HUES48 (cell line): ENCODE measurements at regions not wholly inside any gene's neighbourhood (a gene's known extent, or its start where the extent isn't known, plus 50 kb on each side); places are given as distances from the start of the nearest gene placed in this dataset.

ENCODE experiments used
- H3K27ac ChIP-seq: one replicate; pipeline ENCODE4 v1.7.0; 2013; ENCODE audit warnings: low read depth, low read length, inconsistent platforms
- H3K27me3 ChIP-seq: 2 replicates; pipeline ENCODE4 v1.6.1; 2013; ENCODE audit warnings: mild to moderate bottlenecking, low read length; ENCODE audit not compliant: control insufficient read depth, insufficient read depth
- H3K36me3 ChIP-seq: 2 replicates; pipeline ENCODE4 v1.6.1; 2013; ENCODE audit warnings: low read length; ENCODE audit not compliant: control insufficient read depth, insufficient read depth
- H3K4me1 ChIP-seq: 2 replicates; pipeline ENCODE4 v1.6.1; 2013; ENCODE audit warnings: mild to moderate bottlenecking, low read length; ENCODE audit not compliant: control insufficient read depth, insufficient read depth
- H3K4me3 ChIP-seq: 2 replicates; pipeline ENCODE4 v1.5.1; 2013; ENCODE audit warnings: mild to moderate bottlenecking, low read depth, low read length
- H3K9ac ChIP-seq: 2 replicates; pipeline ENCODE4 v1.6.1; 2013; ENCODE audit warnings: mild to moderate bottlenecking, low read depth, low read length, moderate library complexity
- H3K9me3 ChIP-seq: 2 replicates; pipeline ENCODE4 v1.6.1; 2013; ENCODE audit warnings: low read length; ENCODE audit not compliant: control insufficient read depth, insufficient read depth

DNA sequence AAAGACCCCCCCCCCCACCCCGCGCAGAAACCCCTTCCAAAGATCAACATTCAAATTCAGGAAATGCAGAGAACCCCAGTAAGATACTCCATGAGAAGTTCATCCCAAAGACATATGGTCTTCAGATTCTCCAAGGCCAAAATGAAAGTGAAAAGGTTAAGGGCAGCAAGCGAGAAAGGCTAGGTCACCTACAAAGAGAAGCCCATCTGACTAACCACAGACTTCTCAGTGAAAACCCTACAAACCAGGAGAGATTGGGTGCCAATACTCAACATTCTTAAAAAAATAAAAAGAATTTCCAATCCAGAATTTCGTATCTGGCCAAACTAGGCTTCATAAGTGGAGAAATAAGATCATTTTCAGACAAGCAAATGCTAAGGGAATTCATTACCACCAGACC, 175.2 kb downstream of the RND3 start:
- no peak overlapping the region for H3K4me3 ChIP-seq
- H3K27me3 ChIP-seq, result no peaks in the 10 kb centered on the region
- no peak overlapping the region for H3K27ac ChIP-seq
- no peaks in the 10 kb centered on the region for H3K36me3 ChIP-seq
- H3K9me3 ChIP-seq, result peaks cover 6% of the 10 kb centered on the region
- H3K4me1 ChIP-seq, result no peaks in the 10 kb centered on the region
- H3K9ac ChIP-seq, result no peak overlapping the region

DNA sequence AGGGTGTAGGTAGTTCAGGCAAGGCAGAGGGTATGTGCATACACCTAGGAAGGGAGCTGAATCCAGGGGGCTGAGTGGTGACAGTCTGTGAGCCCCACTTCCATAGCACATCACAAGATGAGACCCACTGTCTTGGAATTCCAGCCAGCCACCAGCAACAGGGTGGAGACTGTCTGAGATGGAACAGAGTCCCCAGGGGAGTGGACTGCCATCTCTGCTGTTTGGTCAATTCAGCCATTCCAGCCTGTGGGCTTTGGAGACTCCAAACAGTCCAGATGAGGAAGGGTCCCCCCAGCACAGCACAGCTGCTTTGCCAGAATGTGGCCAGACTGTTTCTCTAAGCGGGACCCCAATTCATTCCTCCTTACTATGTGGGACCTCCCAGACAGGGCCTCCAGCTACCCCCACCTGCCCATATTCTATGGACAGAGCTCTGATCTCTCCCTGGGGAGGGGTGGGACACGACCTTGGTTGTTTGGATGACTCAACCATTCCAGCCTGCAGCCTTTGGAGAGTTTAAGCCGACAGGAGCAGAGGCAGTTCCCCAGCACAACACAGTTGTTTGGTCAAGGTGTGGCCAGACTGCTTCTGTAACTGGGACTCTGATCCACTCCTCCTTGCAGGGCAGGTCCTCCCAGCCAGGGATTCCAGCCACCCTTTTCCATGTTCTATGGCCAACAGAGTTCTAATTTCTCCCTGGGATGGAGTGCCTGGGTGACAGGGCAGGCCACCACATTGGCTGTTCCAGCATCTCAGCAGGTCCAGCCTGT, 178.0 kb downstream of the RND3 start:
- H3K27me3 ChIP-seq, result no peaks in the 10 kb centered on the region
- no peaks in the 10 kb centered on the region for H3K36me3 ChIP-seq
- no peak overlapping the region for H3K4me3 ChIP-seq
- no peak overlapping the region for H3K9ac ChIP-seq
- H3K9me3 ChIP-seq, result peaks cover 6% of the 10 kb centered on the region; the same call in 1 of the 2 replicates
- no peaks in the 10 kb centered on the region for H3K4me1 ChIP-seq
- H3K27ac ChIP-seq, result no peak overlapping the region

DNA sequence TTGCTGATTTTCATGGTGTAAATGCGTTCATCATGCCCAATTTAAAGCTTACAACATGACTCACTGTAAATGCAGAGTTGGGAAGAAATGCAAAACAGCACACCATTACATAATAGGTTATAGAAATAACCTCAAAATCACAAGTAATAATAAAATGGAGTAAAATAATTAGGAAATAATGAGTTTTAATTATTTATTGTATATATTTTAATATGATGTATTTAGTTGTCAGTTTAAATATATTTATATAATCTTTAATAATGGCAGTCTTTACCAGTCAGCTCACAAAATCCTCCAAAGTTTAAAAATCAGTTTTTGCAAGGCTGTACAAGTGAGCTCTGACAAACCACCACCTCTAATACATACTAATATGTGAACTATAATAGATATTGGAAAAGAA, 180.2 kb downstream of the RND3 start:
- Histone ChIP-seq H3K27ac (no peak overlapping the region), H3K9me3 (peaks cover 19% of the 10 kb centered on the region), H3K4me1 (no peaks in the 10 kb centered on the region), H3K27me3 (no peaks in the 10 kb centered on the region), H3K9ac (no peak overlapping the region), H3K4me3 (no peak overlapping the region), H3K36me3 (no peaks in the 10 kb centered on the region)

DNA sequence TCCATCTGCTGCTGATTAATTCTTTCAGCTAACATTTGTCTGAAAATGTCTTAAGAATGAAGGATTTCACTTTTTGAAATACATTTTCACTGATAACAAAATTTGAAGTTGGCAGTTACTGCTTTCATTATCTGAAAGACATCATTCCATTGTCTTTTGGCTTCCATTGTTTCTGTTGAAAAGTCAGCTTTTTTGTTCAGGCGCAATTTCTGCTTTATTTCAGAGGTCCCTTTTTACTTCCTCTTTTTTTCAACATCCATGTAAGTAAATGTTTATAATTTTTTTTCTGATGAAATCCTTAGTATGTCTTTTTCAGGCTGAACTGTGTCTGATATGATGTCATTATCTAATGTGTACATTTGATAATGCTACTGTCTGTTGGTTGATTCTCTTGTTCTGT, 184.2 kb downstream of the RND3 start:
- Histone ChIP-seq H3K36me3 (no peaks in the 10 kb centered on the region), H3K4me3 (no peak overlapping the region), H3K27me3 (no peaks in the 10 kb centered on the region), H3K27ac (no peak overlapping the region), H3K4me1 (no peaks in the 10 kb centered on the region), H3K9ac (no peak overlapping the region), H3K9me3 (peaks cover 34% of the 10 kb centered on the region)

DNA sequence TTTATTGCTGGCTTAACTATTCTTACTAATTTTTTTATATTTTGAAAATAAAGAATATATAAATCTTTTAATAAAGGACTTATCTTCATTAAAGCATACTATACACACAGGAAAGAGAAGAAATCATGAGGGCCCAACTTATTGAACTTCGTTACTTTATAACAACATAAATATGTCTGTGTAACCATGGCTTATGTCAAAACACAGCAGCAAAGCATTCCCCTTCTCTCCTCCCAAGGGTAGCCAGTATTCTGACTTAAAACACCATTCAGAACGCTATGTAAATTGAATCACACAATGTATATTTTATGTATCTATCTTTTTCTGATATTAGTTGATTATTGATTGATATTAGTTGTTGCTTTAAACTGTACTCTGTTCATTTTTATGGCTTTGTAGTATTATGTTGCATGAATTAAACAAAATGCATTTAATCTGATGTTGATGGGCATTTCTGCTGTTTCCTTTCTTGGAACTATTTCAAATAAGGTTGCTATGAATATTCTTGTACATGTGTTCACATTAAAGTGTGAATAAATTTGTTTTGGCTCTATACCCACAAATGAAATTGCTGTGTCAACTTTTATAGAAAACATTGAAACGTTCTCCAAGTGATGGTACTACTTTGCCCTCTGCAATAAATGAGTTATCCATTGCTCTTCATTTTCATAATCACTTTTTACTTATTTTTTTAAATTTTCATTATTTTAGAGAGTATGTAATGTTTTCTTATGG, 188.7 kb downstream of the RND3 start:
- Histone ChIP-seq H3K36me3 (no peaks in the 10 kb centered on the region), H3K4me1 (no peaks in the 10 kb centered on the region; the same call in 1 of the 2 replicates), H3K27ac (no peak overlapping the region), H3K27me3 (no peaks in the 10 kb centered on the region), H3K4me3 (no peak overlapping the region), H3K9me3 (peaks cover 25% of the 10 kb centered on the region), H3K9ac (no peak overlapping the region)

DNA sequence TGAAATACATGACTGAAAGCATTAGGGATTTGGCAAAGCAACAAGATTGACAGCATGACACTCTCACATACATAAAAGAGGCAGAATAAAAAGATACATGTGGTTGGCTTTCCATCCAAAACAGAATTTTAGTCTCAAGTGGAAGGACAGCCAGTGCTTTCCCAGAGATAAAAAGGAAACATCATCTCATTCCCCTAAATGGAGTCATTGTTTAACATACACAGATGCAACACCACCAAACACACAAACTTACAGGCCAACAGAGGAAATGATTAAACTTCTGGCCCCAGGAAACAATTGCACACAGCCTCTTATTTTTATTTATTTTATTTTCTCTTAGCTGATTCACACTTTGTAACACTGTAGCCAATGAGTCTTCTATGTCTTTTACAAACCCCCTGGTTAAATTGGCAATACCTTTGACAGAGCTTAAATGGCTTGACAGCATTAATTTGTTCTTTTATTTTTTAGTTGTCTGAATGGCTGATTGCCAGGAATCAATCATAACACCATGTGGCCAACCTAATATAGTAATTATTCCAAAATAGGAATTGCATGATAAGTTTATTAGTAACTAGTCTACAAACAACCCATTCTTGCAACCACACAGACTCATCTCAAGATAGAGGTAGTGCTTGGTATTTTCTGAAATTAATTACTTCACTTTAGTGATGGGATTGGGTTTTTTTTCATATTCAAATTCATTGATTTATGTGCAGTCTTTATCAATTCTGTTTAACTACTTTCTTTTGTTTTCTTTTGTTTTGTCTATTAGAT, 190.5 kb downstream of the RND3 start:
- Histone ChIP-seq H3K9ac (no peak overlapping the region), H3K9me3 (peaks cover 13% of the 10 kb centered on the region), H3K36me3 (no peaks in the 10 kb centered on the region), H3K4me1 (no peaks in the 10 kb centered on the region; the same call in 1 of the 2 replicates), H3K27me3 (no peaks in the 10 kb centered on the region), H3K27ac (no peak overlapping the region), H3K4me3 (no peak overlapping the region)

DNA sequence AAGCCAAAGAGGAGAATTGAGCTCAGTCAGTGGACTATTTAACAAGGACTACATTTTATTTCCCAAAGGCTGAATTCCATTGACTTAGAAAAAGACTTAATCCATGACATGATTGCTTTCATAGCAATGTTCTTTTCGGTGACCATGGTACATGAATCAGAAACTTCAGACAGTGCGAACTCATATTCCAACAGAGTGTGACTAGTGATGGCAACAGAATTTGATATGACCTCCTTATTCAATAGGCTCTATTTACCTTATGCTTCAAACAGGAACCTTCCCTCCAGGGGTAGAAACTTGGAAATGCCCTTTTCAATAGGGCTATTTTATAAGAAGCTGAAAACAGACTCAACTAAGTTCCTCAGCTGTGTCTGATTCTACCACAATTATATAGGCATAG, 191.9 kb downstream of the RND3 start:
- H3K4me3 ChIP-seq, result no peak overlapping the region
- no peak overlapping the region for H3K27ac ChIP-seq
- H3K9ac ChIP-seq, result no peak overlapping the region
- H3K27me3 ChIP-seq, result no peaks in the 10 kb centered on the region
- peaks cover 8% of the 10 kb centered on the region for H3K9me3 ChIP-seq
- no peaks in the 10 kb centered on the region for H3K36me3 ChIP-seq
- no peaks in the 10 kb centered on the region; the same call in 1 of the 2 replicates for H3K4me1 ChIP-seq

DNA sequence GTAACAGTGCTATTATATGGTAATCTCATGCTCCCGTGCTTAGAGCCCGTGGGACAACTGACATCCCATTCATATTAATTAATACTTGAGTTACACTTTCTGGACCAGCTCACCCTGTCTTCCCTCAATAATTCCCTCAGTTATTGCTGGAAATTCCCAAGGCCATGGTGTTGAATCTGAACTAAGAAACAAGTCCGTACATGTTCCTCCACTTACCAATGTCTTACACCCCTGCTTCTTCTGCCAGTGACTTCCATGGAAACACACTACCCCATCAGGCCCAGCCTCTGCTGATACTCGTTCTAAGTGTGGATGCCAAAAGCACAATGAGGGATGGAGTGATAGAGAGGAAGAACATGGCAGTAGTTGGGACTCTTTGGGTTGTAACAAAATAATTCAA, 193.7 kb downstream of the RND3 start:
- no peaks in the 10 kb centered on the region; the same call in 1 of the 2 replicates for H3K4me1 ChIP-seq
- no peaks in the 10 kb centered on the region for H3K27me3 ChIP-seq

DNA sequence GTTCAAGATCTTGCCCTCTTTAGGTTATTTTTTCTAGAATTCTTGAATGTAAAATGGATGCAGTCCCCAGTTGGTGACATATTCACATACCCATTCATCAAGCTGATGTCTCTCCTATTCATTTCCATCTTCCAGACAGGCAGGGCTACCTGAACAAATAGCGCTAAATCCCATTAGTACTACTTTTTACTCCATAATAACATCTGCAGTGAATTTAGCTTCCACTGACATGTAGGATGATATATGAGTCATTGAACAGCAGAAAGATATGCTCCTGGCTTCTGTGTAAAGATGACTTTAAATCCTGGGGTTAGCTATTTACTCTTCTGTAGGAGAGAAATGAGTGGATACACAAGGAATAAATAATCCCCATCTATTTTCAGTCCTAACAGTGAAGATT, 194.7 kb downstream of the RND3 start:
- Histone ChIP-seq H3K27me3 (no peaks in the 10 kb centered on the region), H3K36me3 (no peaks in the 10 kb centered on the region), H3K4me3 (no peak overlapping the region), H3K27ac (no peak overlapping the region), H3K9me3 (no peaks in the 10 kb centered on the region), H3K9ac (no peak overlapping the region), H3K4me1 (no peaks in the 10 kb centered on the region; the same call in 1 of the 2 replicates)

More for the DNA sequence above, 193.7 kb downstream of the RND3 start:
- Histone ChIP-seq H3K36me3 (no peaks in the 10 kb centered on the region), H3K4me3 (no peak overlapping the region), H3K9ac (no peak overlapping the region), H3K27ac (no peak overlapping the region), H3K9me3 (no peaks in the 10 kb centered on the region)

DNA sequence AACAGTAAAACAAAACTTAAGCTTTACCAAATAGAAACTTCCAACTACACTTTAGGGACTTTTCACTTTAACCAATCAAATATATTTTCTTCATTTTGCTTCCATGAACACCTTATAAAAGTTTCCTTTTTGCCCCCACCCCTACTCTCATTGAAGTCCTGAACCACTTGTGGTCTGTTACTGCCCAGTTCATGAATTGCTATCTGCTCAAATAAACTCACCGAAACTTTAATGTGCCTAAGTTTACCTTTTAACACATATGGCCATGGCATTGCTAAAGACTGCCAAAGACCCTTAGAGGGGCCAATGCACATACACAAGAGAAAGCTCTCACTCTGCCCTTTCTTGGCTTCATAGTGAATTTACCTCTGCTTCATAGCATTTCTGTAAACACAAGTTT, 195.3 kb downstream of the RND3 start:
- Histone ChIP-seq H3K4me1 (no peaks in the 10 kb centered on the region; the same call in 1 of the 2 replicates), H3K9me3 (no peaks in the 10 kb centered on the region), H3K27me3 (no peaks in the 10 kb centered on the region), H3K9ac (no peak overlapping the region), H3K4me3 (no peak overlapping the region), H3K27ac (no peak overlapping the region), H3K36me3 (no peaks in the 10 kb centered on the region)
